Loucy (cell line): ENCODE measurements at regions not wholly inside any gene's neighbourhood (a gene's known extent, or its start where the extent isn't known, plus 50 kb on each side); places are given as distances from the start of the nearest gene placed in this dataset.
A peak's percentile ranks its signal among the peaks of the same experiment; 100 is the strongest.

Experiments used
- H2AFZ ChIP-seq: fragments of 200-600 bp; sonication (generic); 2 replicates; pipeline ENCODE4 v1.6.0; 2016; ENCODE audit warnings: antibody characterized with exemption, mild to moderate bottlenecking, low read length, moderate library complexity
- H3F3A ChIP-seq: fragments of 200-600 bp; 2 replicates; pipeline ENCODE4 v1.6.0; 2016; ENCODE audit warnings: antibody characterized with exemption, low read depth, mild to moderate bottlenecking
- H3K27me3 ChIP-seq: fragments of 200-600 bp; sonication (generic); 2 replicates; pipeline ENCODE4 v1.6.1; 2014; ENCODE audit warnings: low read length, mild to moderate bottlenecking; ENCODE audit not compliant: insufficient read depth, poor library complexity, severe bottlenecking
- H3K36me3 ChIP-seq: fragments of 200-600 bp; sonication (generic); 2 replicates; pipeline ENCODE4 v1.6.1; 2016; ENCODE audit warnings: low read length; ENCODE audit not compliant: insufficient read depth
- H3K4me1 ChIP-seq: fragments of 200-600 bp; sonication (generic); 2 replicates; pipeline ENCODE4 v1.5.1; 2014; ENCODE audit warnings: low read length, mild to moderate bottlenecking; ENCODE audit not compliant: insufficient read depth, poor library complexity, severe bottlenecking
- H3K4me2 ChIP-seq: fragments of 200-600 bp; sonication (generic); 2 replicates; pipeline ENCODE4 v1.6.0; 2014; ENCODE audit warnings: antibody characterized with exemption, low read length, low read depth, mild to moderate bottlenecking; ENCODE audit not compliant: poor library complexity, severe bottlenecking
- H3K4me3 ChIP-seq: fragments of 200-600 bp; sonication (generic); 2 replicates; pipeline ENCODE4 v1.5.1; 2014; ENCODE audit warnings: low read length, mild to moderate bottlenecking, mixed read lengths; ENCODE audit not compliant: poor library complexity, severe bottlenecking
- H3K79me2 ChIP-seq: fragments of 200-600 bp; sonication (generic); 2 replicates; pipeline ENCODE4 v1.6.1; 2014; ENCODE audit warnings: low read length; ENCODE audit not compliant: insufficient read depth
- H3K9ac ChIP-seq: fragments of 200-600 bp; sonication (generic); 2 replicates; pipeline ENCODE4 v1.6.0; 2014; ENCODE audit warnings: mild to moderate bottlenecking, low read depth, low read length, moderate library complexity; ENCODE audit not compliant: poor library complexity, severe bottlenecking
- H3K9me2 ChIP-seq: fragments of 200-600 bp; sonication (generic); replicated peaks from 2 replicates; pipeline ENCODE4 v1.6.1; 2016; ENCODE audit warnings: low read depth, low read length, mixed read lengths
- H3K9me3 ChIP-seq: fragments of 200-600 bp; sonication (generic); 2 replicates; pipeline ENCODE4 v1.6.1; 2014; ENCODE audit warnings: mild to moderate bottlenecking, antibody characterized with exemption, low read length, low read depth; ENCODE audit not compliant: insufficient read depth
- H4K20me1 ChIP-seq: fragments of 200-600 bp; sonication (generic); 2 replicates; pipeline ENCODE4 v1.6.0; 2014; ENCODE audit warnings: antibody characterized with exemption, low read length, mild to moderate bottlenecking; ENCODE audit not compliant: insufficient read depth, poor library complexity, severe bottlenecking
- EZH2phosphoT487 ChIP-seq: fragments of 200-600 bp; IDR thresholded peaks from 2 replicates; pipeline ENCODE4 v1.6.1; 2018; ENCODE audit warnings: antibody characterized with exemption, mild to moderate bottlenecking, moderate library complexity, borderline replicate concordance
- TF ChIP-seq, protein P1 (sequence below): fragments of 200-600 bp; sonication (generic); conservative IDR thresholded peaks from 2 replicates; pipeline ENCODE4 v1.5.1; 2014; ENCODE audit warnings: mild to moderate bottlenecking, antibody characterized with exemption, low read length

GRCh38 chr2:75415111-75415626 is 145.6 kb downstream of the EVA1A start:
- Histone ChIP-seq H3K27me3 (no peaks in the 10 kb centered on the region), H3K4me2 (peak overlapping the region; percentile 96), H3K4me3 (peak overlapping the region; percentile 78), H3F3A (no peaks in the 10 kb centered on the region), H3K9ac (peak overlapping the region; percentile 74), H4K20me1 (no peaks in the 10 kb centered on the region), H3K4me1 (peaks cover 48% of the 10 kb centered on the region), H3K36me3 (no peaks in the 10 kb centered on the region), H2AFZ (no peak overlapping the region), H3K9me2 (no peaks in the 10 kb centered on the region), H3K79me2 (peaks cover 10% of the 10 kb centered on the region; the same call in 1 of the 2 replicates), H3K9me3 (peaks cover 6% of the 10 kb centered on the region)
- TF ChIP-seq EZH2phosphoT487: no peak
- TF ChIP-seq, protein P1, sequence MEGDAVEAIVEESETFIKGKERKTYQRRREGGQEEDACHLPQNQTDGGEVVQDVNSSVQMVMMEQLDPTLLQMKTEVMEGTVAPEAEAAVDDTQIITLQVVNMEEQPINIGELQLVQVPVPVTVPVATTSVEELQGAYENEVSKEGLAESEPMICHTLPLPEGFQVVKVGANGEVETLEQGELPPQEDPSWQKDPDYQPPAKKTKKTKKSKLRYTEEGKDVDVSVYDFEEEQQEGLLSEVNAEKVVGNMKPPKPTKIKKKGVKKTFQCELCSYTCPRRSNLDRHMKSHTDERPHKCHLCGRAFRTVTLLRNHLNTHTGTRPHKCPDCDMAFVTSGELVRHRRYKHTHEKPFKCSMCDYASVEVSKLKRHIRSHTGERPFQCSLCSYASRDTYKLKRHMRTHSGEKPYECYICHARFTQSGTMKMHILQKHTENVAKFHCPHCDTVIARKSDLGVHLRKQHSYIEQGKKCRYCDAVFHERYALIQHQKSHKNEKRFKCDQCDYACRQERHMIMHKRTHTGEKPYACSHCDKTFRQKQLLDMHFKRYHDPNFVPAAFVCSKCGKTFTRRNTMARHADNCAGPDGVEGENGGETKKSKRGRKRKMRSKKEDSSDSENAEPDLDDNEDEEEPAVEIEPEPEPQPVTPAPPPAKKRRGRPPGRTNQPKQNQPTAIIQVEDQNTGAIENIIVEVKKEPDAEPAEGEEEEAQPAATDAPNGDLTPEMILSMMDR: no peak

DNA sequence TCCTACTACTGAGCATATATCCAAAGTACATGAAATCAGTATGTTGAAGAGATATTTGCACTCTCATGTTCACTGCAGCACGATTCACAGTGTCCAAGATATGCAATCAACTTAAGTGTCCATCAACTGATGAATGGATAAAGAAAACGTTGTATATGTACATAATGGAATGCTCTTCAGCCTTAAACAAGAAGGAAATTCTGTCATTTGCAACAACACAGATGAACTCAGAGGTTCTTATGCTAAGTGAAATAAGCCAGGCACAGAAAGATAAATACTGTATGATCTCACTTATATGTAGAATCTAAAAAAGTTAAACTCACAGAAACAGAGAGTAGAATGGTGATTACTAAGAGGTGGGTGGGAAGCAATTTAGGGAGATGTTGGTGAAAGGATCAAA is 149.2 kb downstream of the EVA1A start:
- H3K9me3 ChIP-seq: peaks cover 14% of the 10 kb centered on the region
- no peak overlapping the region for H3K9ac ChIP-seq
- H3K79me2 ChIP-seq: peaks cover 10% of the 10 kb centered on the region; the same call in 1 of the 2 replicates
- H3K4me1 ChIP-seq: peaks cover 36% of the 10 kb centered on the region
- no peak overlapping the region for H3K4me3 ChIP-seq
- no peaks in the 10 kb centered on the region for H3K9me2 ChIP-seq
- H3F3A ChIP-seq: no peaks in the 10 kb centered on the region
- H3K27me3 ChIP-seq: no peaks in the 10 kb centered on the region
- H4K20me1 ChIP-seq: no peaks in the 10 kb centered on the region
- TF ChIP-seq, protein P1: no peak
- TF ChIP-seq EZH2phosphoT487: no peak
- no peak overlapping the region for H3K4me2 ChIP-seq
- no peak overlapping the region for H2AFZ ChIP-seq
- H3K36me3 ChIP-seq: no peaks in the 10 kb centered on the region

DNA sequence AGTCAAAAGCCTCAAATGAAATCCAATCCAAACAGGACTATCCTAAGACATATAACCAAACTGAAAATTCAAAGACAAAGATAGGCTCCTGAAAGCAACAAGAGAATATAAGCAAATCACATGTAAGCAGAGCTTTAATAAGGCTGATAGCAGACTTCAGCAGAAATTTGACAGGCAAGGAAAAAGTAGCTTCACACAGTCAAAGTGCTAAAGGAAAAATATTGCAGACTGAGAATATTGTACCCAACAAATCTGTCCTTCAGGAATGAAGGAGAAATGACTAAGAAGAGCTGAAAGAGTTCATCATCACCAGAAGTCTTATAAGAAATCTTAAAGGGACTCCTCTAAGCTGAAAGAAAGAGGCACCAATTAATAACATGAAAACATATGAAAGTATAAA is 150.0 kb downstream of the EVA1A start:
- H3K27me3 ChIP-seq: no peaks in the 10 kb centered on the region
- TF ChIP-seq, protein P1: no peak
- TF ChIP-seq EZH2phosphoT487: no peak
- H4K20me1 ChIP-seq: no peaks in the 10 kb centered on the region
- H3F3A ChIP-seq: no peaks in the 10 kb centered on the region
- H3K4me1 ChIP-seq: peaks cover 27% of the 10 kb centered on the region
- no peaks in the 10 kb centered on the region for H3K36me3 ChIP-seq
- H3K4me3 ChIP-seq: no peak overlapping the region
- peaks cover 6% of the 10 kb centered on the region; the same call in 1 of the 2 replicates for H3K79me2 ChIP-seq
- no peak overlapping the region for H3K4me2 ChIP-seq
- H2AFZ ChIP-seq: no peak overlapping the region
- no peaks in the 10 kb centered on the region for H3K9me2 ChIP-seq
- peaks cover 14% of the 10 kb centered on the region for H3K9me3 ChIP-seq
- no peak overlapping the region for H3K9ac ChIP-seq
